ENCODE measurements at regions not wholly inside any gene's neighbourhood (a gene's known extent, or its start where the extent isn't known, plus 50 kb on each side); places are given as distances from the start of the nearest gene placed in this dataset.

DNA sequence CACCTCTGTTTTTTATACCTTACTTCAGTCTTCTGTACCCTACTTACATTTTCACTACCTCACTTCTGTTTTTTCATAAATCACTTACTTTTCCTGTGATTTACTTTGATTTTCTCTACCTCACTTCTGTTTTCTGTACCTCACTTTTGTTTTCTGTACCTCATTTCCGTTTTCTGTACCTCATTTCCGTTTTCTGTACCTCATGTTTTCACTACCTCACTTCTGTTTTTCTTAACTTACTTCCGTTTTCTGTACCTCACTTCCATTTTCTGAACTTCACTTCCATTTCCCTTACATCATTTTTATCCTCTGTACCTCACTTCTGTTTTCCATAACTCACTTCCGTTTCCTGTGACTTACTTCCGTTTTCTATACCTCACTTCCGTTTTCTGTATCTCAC lies 492.0 kb upstream of the AKR1E2 start:
- TF ChIP-seq CTCF (IDR thresholded peaks at IDR 0.05; ENCODE audit: insufficient read depth, low read length) (no peak), POLR2AphosphoS5 (IDR thresholded peaks at IDR 0.05; ENCODE audit: low read depth) (no peak)
